CD4-positive, alpha-beta T cell (primary cell): ENCODE measurements at regions not wholly inside any gene's neighbourhood (a gene's known extent, or its start where the extent isn't known, plus 50 kb on each side); places are given as distances from the start of the nearest gene placed in this dataset.

Experiments
- ATAC-seq: fragments of 200-7000 bp; cut with Tn5 transposase; one replicate; pipeline ENCODE4 v1.10.0; 2022; ENCODE audit warnings: mild to moderate bottlenecking; ENCODE audit not compliant: poor library complexity
- CTCF ChIA-PET: fragments of 350-600 bp; sonication (Branson Sonifier 250); formaldehyde crosslinking; loops from one replicate; lab custom pipeline; 2021; ENCODE audit warnings: antibody characterized with exemption, inconsistent platforms; lab: Charles Lee
- POLR2A ChIA-PET: fragments of 350-600 bp; sonication (Branson Sonifier 250); formaldehyde crosslinking; loops from one replicate; lab custom pipeline; 2021; ENCODE audit warnings: antibody characterized with exemption, inconsistent platforms; lab: Charles Lee
- DNase-seq, 14 experiments: peaks; one replicate each; pipeline ENCODE4 v3.0.0-alpha.2; 2013 to 2020; ENCODE audit warnings: mixed read lengths in 2 of 14
- H3K27ac ChIP-seq, 2 donors: one replicate each; pipeline versions ENCODE4 v1.5.1 to v1.7.0; 2013; ENCODE audit warnings: low read length in 2 of 2, low read depth in 1 of 2, mild to moderate bottlenecking in 1 of 2
- H3K27me3 ChIP-seq, 2 experiments: 1 replicate in 1 of 2; 2 replicates in 1 of 2; pipeline versions ENCODE4 v1.6.1 to v1.7.0; 2013; ENCODE audit warnings: low read length in 2 of 2, control low read depth in 1 of 2, mild to moderate bottlenecking in 1 of 2, moderate library complexity in 1 of 2; ENCODE audit not compliant: insufficient read depth in 2 of 2, control insufficient read depth in 1 of 2
- H3K36me3 ChIP-seq: one replicate; pipeline ENCODE4 v1.6.1; 2013; ENCODE audit warnings: low read length, control low read depth; ENCODE audit not compliant: insufficient read depth
- H3K4me1 ChIP-seq: one replicate; pipeline ENCODE4 v1.6.1; 2013; ENCODE audit warnings: low read length, control low read depth; ENCODE audit not compliant: insufficient read depth
- H3K4me3 ChIP-seq: one replicate; pipeline ENCODE4 v1.5.1; 2013; ENCODE audit warnings: mild to moderate bottlenecking, low read length, moderate library complexity
- H3K9me3 ChIP-seq, 2 experiments: 1 replicate in 1 of 2; 2 replicates in 1 of 2; pipeline versions ENCODE4 v1.6.1 to v1.7.0; 2013; ENCODE audit warnings: low read length in 2 of 2, mild to moderate bottlenecking in 2 of 2, control low read depth in 1 of 2, moderate library complexity in 1 of 2; ENCODE audit not compliant: control insufficient read depth in 1 of 2, insufficient read depth in 1 of 2
- H3K27ac Mint-ChIP-seq: one replicate; pipeline ENCODE4 v1.8.0; 2020; ENCODE audit warnings: mixed read lengths
- H3K27me3 Mint-ChIP-seq: one replicate; pipeline ENCODE4 v1.8.0; 2021; ENCODE audit warnings: mixed read lengths
- H3K36me3 Mint-ChIP-seq: one replicate; pipeline ENCODE4 v1.8.0; 2021; ENCODE audit warnings: low read depth, mixed read lengths
- H3K4me1 Mint-ChIP-seq: one replicate; pipeline ENCODE4 v1.8.0; 2021; ENCODE audit warnings: low read depth, mixed read lengths
- H3K4me3 Mint-ChIP-seq: one replicate; pipeline ENCODE4 v1.8.0; 2020; ENCODE audit warnings: mild to moderate bottlenecking, mixed read lengths
- H3K9me3 Mint-ChIP-seq: one replicate; pipeline ENCODE4 v1.8.0; 2020; ENCODE audit warnings: mixed read lengths
- intact Hi-C, 2 experiments: fragments of 100-400 bp; cut with DNase I in 1 of 2; cut with micrococcal nuclease in 1 of 2; formaldehyde crosslinking; loops; one replicate each; pipeline versions ENCODE4 v1.15.1 to v1.9.0; 2023 to 2025; cut with DNase I, micrococcal nuclease
- TF ChIP-seq, protein P1 (sequence below): fragments of 200-600 bp; IDR thresholded peaks from one replicate; pipeline ENCODE4 v1.8.0; 2022; ENCODE audit warnings: antibody characterized with exemption, mild to moderate bottlenecking

GRCh38 chr16:65476448-65476955 lies 354.6 kb upstream of the CDH11 start:
- no peak overlapping the region for H3K27ac Mint-ChIP-seq
- no peak overlapping the region for H3K27ac ChIP-seq
- ATAC-seq (no peak), DNase-seq (no peak)
- POLR2A ChIA-PET, result no interaction called here
- H3K27me3 ChIP-seq, result no peaks in the 10 kb centered on the region
- no peaks in the 10 kb centered on the region for H3K36me3 ChIP-seq
- H3K27me3 Mint-ChIP-seq, result no peaks in the 10 kb centered on the region
- H3K4me1 ChIP-seq, result no peaks in the 10 kb centered on the region
- H3K4me3 ChIP-seq, result no peak overlapping the region
- intact Hi-C loops, result no loop called here
- no peaks in the 10 kb centered on the region for H3K36me3 Mint-ChIP-seq
- TF ChIP-seq, protein P1, sequence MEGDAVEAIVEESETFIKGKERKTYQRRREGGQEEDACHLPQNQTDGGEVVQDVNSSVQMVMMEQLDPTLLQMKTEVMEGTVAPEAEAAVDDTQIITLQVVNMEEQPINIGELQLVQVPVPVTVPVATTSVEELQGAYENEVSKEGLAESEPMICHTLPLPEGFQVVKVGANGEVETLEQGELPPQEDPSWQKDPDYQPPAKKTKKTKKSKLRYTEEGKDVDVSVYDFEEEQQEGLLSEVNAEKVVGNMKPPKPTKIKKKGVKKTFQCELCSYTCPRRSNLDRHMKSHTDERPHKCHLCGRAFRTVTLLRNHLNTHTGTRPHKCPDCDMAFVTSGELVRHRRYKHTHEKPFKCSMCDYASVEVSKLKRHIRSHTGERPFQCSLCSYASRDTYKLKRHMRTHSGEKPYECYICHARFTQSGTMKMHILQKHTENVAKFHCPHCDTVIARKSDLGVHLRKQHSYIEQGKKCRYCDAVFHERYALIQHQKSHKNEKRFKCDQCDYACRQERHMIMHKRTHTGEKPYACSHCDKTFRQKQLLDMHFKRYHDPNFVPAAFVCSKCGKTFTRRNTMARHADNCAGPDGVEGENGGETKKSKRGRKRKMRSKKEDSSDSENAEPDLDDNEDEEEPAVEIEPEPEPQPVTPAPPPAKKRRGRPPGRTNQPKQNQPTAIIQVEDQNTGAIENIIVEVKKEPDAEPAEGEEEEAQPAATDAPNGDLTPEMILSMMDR, result no peak
- H3K9me3 ChIP-seq, result peaks cover 0 to 7% of the 10 kb centered on the region in 2 experiments
- CTCF ChIA-PET, result no interaction called here
- H3K4me3 Mint-ChIP-seq, result no peak overlapping the region
- H3K4me1 Mint-ChIP-seq, result no peaks in the 10 kb centered on the region
- peaks cover 5% of the 10 kb centered on the region for H3K9me3 Mint-ChIP-seq

GRCh38 chr16:65473699-65474098 lies 351.8 kb upstream of the CDH11 start:
- no peaks in the 10 kb centered on the region for H3K27me3 Mint-ChIP-seq

GRCh38 chr16:65469116-65469515 lies 347.3 kb upstream of the CDH11 start:
- intact Hi-C loops, result no loop called here
- ATAC-seq (no peak), DNase-seq (no peak)
- no peaks in the 10 kb centered on the region for H3K4me1 ChIP-seq
- peaks cover 0 to 10% of the 10 kb centered on the region in 2 experiments for H3K9me3 ChIP-seq
- H3K4me3 ChIP-seq, result no peak overlapping the region
- Mint-ChIP-seq H3K27ac (no peak overlapping the region), H3K27me3 (no peaks in the 10 kb centered on the region), H3K4me3 (no peak overlapping the region), H3K4me1 (no peaks in the 10 kb centered on the region), H3K9me3 (peaks cover 5% of the 10 kb centered on the region), H3K36me3 (no peaks in the 10 kb centered on the region)
- H3K27ac ChIP-seq, result no peak overlapping the region
- no peaks in the 10 kb centered on the region for H3K36me3 ChIP-seq
- ChIA-PET CTCF (no interaction called here), POLR2A (no interaction called here)
- TF ChIP-seq, protein P1, result no peak
- H3K27me3 ChIP-seq, result no peaks in the 10 kb centered on the region

More at GRCh38 chr16:65473699-65474098, 351.8 kb upstream of the CDH11 start:
- CTCF ChIA-PET, result no interaction called here
- H3K27ac Mint-ChIP-seq, result no peak overlapping the region
- intact Hi-C loops, result no loop called here
- DNase-seq, result no peak
- H3K36me3 ChIP-seq, result no peaks in the 10 kb centered on the region
- H3K27ac ChIP-seq, result no peak overlapping the region
- TF ChIP-seq, protein P1, result no peak
- no peak for ATAC-seq
- POLR2A ChIA-PET, result no interaction called here
- no peaks in the 10 kb centered on the region for H3K36me3 Mint-ChIP-seq
- peaks cover 5% of the 10 kb centered on the region for H3K9me3 Mint-ChIP-seq
- no peaks in the 10 kb centered on the region for H3K4me1 ChIP-seq
- no peak overlapping the region for H3K4me3 ChIP-seq
- no peaks in the 10 kb centered on the region for H3K27me3 ChIP-seq
- no peak overlapping the region for H3K4me3 Mint-ChIP-seq
- H3K9me3 ChIP-seq, result peaks cover 0 to 10% of the 10 kb centered on the region in 2 experiments
- no peaks in the 10 kb centered on the region for H3K4me1 Mint-ChIP-seq
